BLaER1 treated with 17β-estradiol and CSF1 and Interleukin-3, amounts not matched to agents 10 nM and 100 nM (cell line): ENCODE measurements at regions not wholly inside any gene's neighbourhood (a gene's known extent, or its start where the extent isn't known, plus 50 kb on each side); places are given as distances from the start of the nearest gene placed in this dataset.
"Not testable (repeated sequence)": the region's sequence is repeated elsewhere in the genome, so short reads cannot be mapped to it uniquely, and the experiment has no call there.

Source experiments
- H3K27ac ChIP-seq, 11 experiments: shearing (Covaris generic); formaldehyde crosslinking; 2 replicates each; pipeline ENCODE4 v1.8.1; 2022
- H3K27me3 ChIP-seq, 11 experiments: shearing (Covaris generic); formaldehyde crosslinking; 2 replicates each; pipeline ENCODE4 v1.8.1; 2022
- H3K36me3 ChIP-seq, 11 experiments: shearing (Covaris generic); formaldehyde crosslinking; 2 replicates each; pipeline ENCODE4 v1.8.1; 2022
- H3K4me1 ChIP-seq, 10 experiments: shearing (Covaris generic); formaldehyde crosslinking; 2 replicates each; pipeline ENCODE4 v1.8.1; 2022
- H3K4me2 ChIP-seq, 11 experiments: shearing (Covaris generic); formaldehyde crosslinking; 2 replicates each; pipeline ENCODE4 v1.8.1; 2022
- H3K4me3 ChIP-seq, 10 experiments: shearing (Covaris generic); formaldehyde crosslinking; 2 replicates each; pipeline ENCODE4 v1.8.1; 2022
- H3K9ac ChIP-seq, 11 experiments: shearing (Covaris generic); formaldehyde crosslinking; 2 replicates each; pipeline ENCODE4 v1.8.1; 2022
- H3K9me3 ChIP-seq, 11 experiments: shearing (Covaris generic); formaldehyde crosslinking; replicated peaks in 1 of 11; 2 replicates each; pipeline ENCODE4 v1.8.1; 2022
- H4K20me1 ChIP-seq, 11 experiments: shearing (Covaris generic); formaldehyde crosslinking; 2 replicates each; pipeline ENCODE4 v1.8.1; 2022
- Cebpa-rat ChIP-seq, 11 experiments: shearing (Covaris generic); IDR thresholded peaks; 2 replicates each; pipeline ENCODE4 v1.8.1; 2022

GRCh38 chr4:64774626-64775025, 365.4 kb upstream of the TECRL start:
- H3K36me3 ChIP-seq = no peaks in the 10 kb centered on the region
- no peak for TF ChIP-seq Cebpa-rat (IDR thresholded peaks at IDR 0.05)
- no peak overlapping the region for H3K4me3 ChIP-seq
- H3K4me1 ChIP-seq = no peaks in the 10 kb centered on the region
- H3K27me3 ChIP-seq = no peaks in the 10 kb centered on the region
- no peak overlapping the region for H3K27ac ChIP-seq
- no peaks in the 10 kb centered on the region for H3K9me3 ChIP-seq
- no peak overlapping the region for H3K9ac ChIP-seq
- no peaks in the 10 kb centered on the region for H4K20me1 ChIP-seq
- H3K4me2 ChIP-seq = no peak overlapping the region

GRCh38 chr4:64771149-64771548, 361.9 kb upstream of the TECRL start:
- Histone ChIP-seq H3K36me3 (no peaks in the 10 kb centered on the region), H3K9ac (no peak overlapping the region), H3K4me1 (no peaks in the 10 kb centered on the region), H4K20me1 (no peaks in the 10 kb centered on the region), H3K9me3 (no peaks in the 10 kb centered on the region), H3K27ac (no peak overlapping the region), H3K4me2 (no peak overlapping the region), H3K4me3 (no peak overlapping the region), H3K27me3 (no peaks in the 10 kb centered on the region)
- no peak for TF ChIP-seq Cebpa-rat (IDR thresholded peaks at IDR 0.05)

GRCh38 chr4:64767547-64767946, 358.3 kb upstream of the TECRL start:
- Histone ChIP-seq H3K4me3 (no peak overlapping the region), H4K20me1 (no peaks in the 10 kb centered on the region), H3K4me2 (no peak overlapping the region), H3K9ac (no peak overlapping the region), H3K36me3 (no peaks in the 10 kb centered on the region), H3K9me3 (no peaks in the 10 kb centered on the region), H3K27me3 (no peaks in the 10 kb centered on the region), H3K4me1 (no peaks in the 10 kb centered on the region), H3K27ac (no peak overlapping the region)
- no peak for TF ChIP-seq Cebpa-rat (IDR thresholded peaks at IDR 0.05)

GRCh38 chr4:64766565-64766964, 357.3 kb upstream of the TECRL start:
- no peaks in the 10 kb centered on the region for H3K36me3 ChIP-seq
- no peaks in the 10 kb centered on the region for H3K27me3 ChIP-seq
- H3K9ac ChIP-seq = no peak overlapping the region
- H3K27ac ChIP-seq = no peak overlapping the region
- TF ChIP-seq Cebpa-rat (IDR thresholded peaks at IDR 0.05) = no peak
- H4K20me1 ChIP-seq = no peaks in the 10 kb centered on the region
- no peaks in the 10 kb centered on the region for H3K9me3 ChIP-seq
- H3K4me1 ChIP-seq = no peaks in the 10 kb centered on the region
- H3K4me3 ChIP-seq = no peak overlapping the region
- no peak overlapping the region for H3K4me2 ChIP-seq

GRCh38 chr4:64756016-64756415, 346.8 kb upstream of the TECRL start:
- no peak for TF ChIP-seq Cebpa-rat (IDR thresholded peaks at IDR 0.05)
- H3K9ac ChIP-seq = no peak overlapping the region
- no peaks in the 10 kb centered on the region for H4K20me1 ChIP-seq
- H3K9me3 ChIP-seq = peaks cover 8 to 20% (median 13%) of the 10 kb centered on the region in 11 experiments; a peak in 21 of 22 replicates
- H3K4me2 ChIP-seq = peak overlapping the region in 2 of 11 experiments; percentile 11; a peak in 2 of 22 replicates
- H3K27ac ChIP-seq = no peak overlapping the region
- H3K4me1 ChIP-seq = peaks cover 0 to 7% (median 2%) of the 10 kb centered on the region in 10 experiments; a peak in 7 of 20 replicates
- H3K36me3 ChIP-seq = no peaks in the 10 kb centered on the region
- H3K4me3 ChIP-seq = no peak overlapping the region
- H3K27me3 ChIP-seq = no peaks in the 10 kb centered on the region

DNA sequence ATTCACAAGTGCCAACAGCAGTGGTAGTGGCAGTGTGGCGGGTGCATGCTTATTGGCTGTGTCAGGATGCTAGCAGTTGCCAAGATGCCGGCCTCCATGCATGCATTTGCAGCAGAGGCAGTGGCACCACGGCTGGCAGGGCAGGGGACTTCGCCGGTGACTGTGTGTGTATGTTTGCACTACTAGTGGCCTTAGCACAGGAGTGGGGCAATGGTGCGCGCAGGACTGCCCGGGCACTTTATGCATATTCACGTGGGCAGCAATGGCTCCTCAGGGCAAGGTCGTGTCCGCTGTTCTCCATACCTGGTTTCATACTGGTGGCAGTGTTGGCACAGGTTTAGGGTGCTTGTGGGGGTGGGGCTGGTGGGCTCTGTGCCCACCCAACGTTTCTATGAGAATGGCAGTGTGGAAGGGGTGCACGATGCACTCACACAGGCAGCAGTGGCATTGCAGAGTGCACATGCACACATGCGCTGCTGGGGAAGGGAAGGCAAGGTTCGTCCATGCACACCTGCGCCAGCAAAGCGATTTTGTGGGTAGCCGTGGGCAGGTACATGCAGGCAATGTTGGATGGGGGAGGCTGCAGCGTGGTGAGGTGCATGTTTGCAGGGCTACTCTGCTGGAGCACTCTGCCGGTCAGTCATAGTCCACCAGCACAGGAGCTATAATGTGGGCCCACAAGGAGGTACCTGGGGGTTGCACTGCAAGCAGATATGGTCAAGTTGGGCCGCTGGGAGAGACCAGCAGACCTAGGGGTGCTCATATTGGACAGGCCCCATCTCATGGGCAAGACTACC, 338.9 kb upstream of the TECRL start:
- H4K20me1 ChIP-seq = no peaks in the 10 kb centered on the region

DNA sequence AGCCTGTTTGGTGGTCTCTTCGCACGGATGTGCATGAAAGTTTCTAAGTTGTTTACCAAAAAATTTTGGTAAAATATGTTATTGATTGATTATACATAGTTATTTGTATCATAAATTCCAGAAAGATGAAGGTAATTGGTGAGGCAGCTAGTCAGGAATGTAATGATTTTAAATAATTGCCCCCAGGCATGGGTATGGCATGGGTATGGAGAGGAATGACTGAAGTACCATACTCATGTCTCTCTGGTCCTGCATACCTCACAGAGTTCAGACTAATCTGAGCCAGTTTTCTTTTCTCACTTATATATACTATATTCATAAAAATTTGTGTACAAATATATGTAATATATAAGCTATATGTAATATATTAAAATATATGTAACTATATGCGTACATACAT, 329.0 kb upstream of the TECRL start:
- Histone ChIP-seq H3K9ac (no peak overlapping the region), H3K36me3 (no peaks in the 10 kb centered on the region), H4K20me1 (no peaks in the 10 kb centered on the region), H3K27me3 (no peaks in the 10 kb centered on the region), H3K27ac (no peak overlapping the region), H3K4me1 (no peaks in the 10 kb centered on the region), H3K4me2 (no peak overlapping the region), H3K4me3 (no peak overlapping the region), H3K9me3 (no peaks in the 10 kb centered on the region)
- no peak for TF ChIP-seq Cebpa-rat (IDR thresholded peaks at IDR 0.05)

More for the DNA sequence above, 338.9 kb upstream of the TECRL start:
- Histone ChIP-seq H3K36me3 (no peaks in the 10 kb centered on the region), H3K27ac (no peak overlapping the region), H3K4me2 (no peak overlapping the region), H3K9me3 (peaks cover 0 to 6% (median 0%) of the 10 kb centered on the region in 11 experiments; a peak in 1 of 22 replicates), H3K4me1 (no peaks in the 10 kb centered on the region), H3K4me3 (no peak overlapping the region), H3K9ac (no peak overlapping the region), H3K27me3 (no peaks in the 10 kb centered on the region)
- TF ChIP-seq Cebpa-rat (IDR thresholded peaks at IDR 0.05) = no peak

DNA sequence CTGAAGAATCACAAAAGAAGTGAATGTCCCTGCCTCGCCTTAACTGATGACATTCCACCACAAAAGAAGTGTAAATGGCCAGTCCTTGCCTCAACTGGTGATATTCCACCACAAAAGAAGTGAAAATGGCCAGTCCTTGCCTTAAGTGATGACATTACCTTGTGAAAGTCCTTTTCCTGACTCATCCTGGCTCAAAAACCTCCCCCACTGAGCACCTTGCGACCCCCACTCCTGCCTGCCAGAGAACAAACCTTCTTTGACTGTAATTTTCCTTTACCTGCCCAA, 328.5 kb upstream of the TECRL start:
- H3K9me3 ChIP-seq, H3K9ac ChIP-seq, H3K4me3 ChIP-seq, H3K4me1 ChIP-seq, H4K20me1 ChIP-seq, H3K4me2 ChIP-seq, H3K27me3 ChIP-seq, H3K27ac ChIP-seq, H3K36me3 ChIP-seq: not testable (repeated sequence)

DNA sequence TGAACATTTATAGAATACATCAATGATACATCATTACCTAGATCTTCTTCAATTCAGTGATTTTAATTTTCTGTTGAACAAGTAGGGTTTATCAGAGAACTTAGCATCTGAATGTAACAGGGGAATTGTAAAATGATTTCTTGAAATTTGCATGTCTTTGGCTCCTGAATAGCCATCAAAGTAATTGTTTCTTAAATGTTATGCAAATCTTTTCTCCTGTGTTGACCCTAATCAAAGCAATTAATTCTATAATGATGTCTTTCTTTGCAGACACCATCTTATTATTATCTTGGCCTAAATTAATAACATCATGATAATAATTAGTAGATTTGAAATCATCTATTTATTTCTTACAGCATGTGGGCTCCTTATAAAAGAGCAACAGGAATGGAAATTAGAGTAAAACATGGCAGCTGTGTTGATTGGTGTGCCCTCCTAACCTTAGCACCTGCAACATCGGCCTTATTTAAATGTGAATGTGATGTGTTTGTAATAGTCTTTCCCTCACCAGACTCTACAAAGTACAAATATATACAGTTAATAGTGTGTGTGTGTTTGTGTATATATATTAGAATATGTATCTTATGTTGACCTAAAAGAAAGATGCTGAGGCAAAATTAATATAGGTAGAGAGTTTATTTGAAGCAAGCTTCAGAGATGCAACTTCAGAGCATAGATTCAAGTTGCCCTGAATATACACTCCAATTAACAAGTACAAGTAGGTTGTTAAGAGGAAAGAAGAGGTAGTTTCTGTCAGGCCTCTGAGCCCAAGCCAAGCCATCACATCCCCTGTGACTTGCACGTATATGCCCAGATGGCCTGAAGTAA, 328.0 kb upstream of the TECRL start:
- no peak overlapping the region for H3K27ac ChIP-seq
- no peak overlapping the region for H3K4me3 ChIP-seq
- H3K9me3 ChIP-seq = no peaks in the 10 kb centered on the region
- TF ChIP-seq Cebpa-rat (IDR thresholded peaks at IDR 0.05) = no peak
- no peak overlapping the region for H3K4me2 ChIP-seq
- no peaks in the 10 kb centered on the region for H3K4me1 ChIP-seq
- H3K36me3 ChIP-seq = no peaks in the 10 kb centered on the region
- no peaks in the 10 kb centered on the region for H4K20me1 ChIP-seq
- no peaks in the 10 kb centered on the region for H3K27me3 ChIP-seq
- H3K9ac ChIP-seq = no peak overlapping the region

GRCh38 chr4:64729561-64729960, 320.3 kb upstream of the TECRL start:
- no peak for TF ChIP-seq Cebpa-rat (IDR thresholded peaks at IDR 0.05)
- Histone ChIP-seq H3K27me3 (no peaks in the 10 kb centered on the region), H3K27ac (no peak overlapping the region), H4K20me1 (no peaks in the 10 kb centered on the region), H3K9ac (no peak overlapping the region), H3K4me1 (no peaks in the 10 kb centered on the region), H3K9me3 (0 out of 22 replicates have a peak, but pooled peaks cover 0 to 4% (median 0%) of the 10 kb centered on the region in 11 experiments), H3K4me3 (no peak overlapping the region), H3K36me3 (no peaks in the 10 kb centered on the region), H3K4me2 (no peak overlapping the region)
